ENCODE measurements at regions not wholly inside any gene's neighbourhood (a gene's known extent, or its start where the extent isn't known, plus 50 kb on each side); places are given as distances from the start of the nearest gene placed in this dataset.

GRCh38 chr19:20254121-20254520 is 87.1 kb downstream of the ZNF486 start:
- TF ChIP-seq CTCF (conservative IDR thresholded peaks at IDR 0.05; ENCODE audit: low read length), result no peak
- no peak for TF ChIP-seq EZH2phosphoT487 (IDR thresholded peaks at IDR 0.05; ENCODE audit: borderline replicate concordance)

Measured in Loucy (cell line).